Fibroblast of lung (primary cell): ENCODE measurements at regions not wholly inside any gene's neighbourhood (a gene's known extent, or its start where the extent isn't known, plus 50 kb on each side); places are given as distances from the start of the nearest gene placed in this dataset.

ENCODE experiments used
- DNase-seq, 2 donors: peaks; one replicate each; pipeline versions ENCODE4 v3.0.0 to v3.0.0-alpha.2; 2010; ENCODE audit warnings: low read depth in 2 of 2
- H2AFZ ChIP-seq: 2 replicates; pipeline ENCODE4 v1.5.1; 2012; ENCODE audit warnings: low read length, control low read depth, inconsistent platforms
- H3K27ac ChIP-seq: 2 replicates; pipeline ENCODE4 v1.5.1; 2011; ENCODE audit warnings: low read length, control low read depth; ENCODE audit not compliant: insufficient read depth
- H3K27me3 ChIP-seq: 2 replicates; pipeline ENCODE4 v1.5.1; 2011; ENCODE audit warnings: mild to moderate bottlenecking, low read length; ENCODE audit not compliant: control insufficient read depth, insufficient read depth
- H3K36me3 ChIP-seq: 2 replicates; pipeline ENCODE4 v1.5.1; 2011; ENCODE audit warnings: low read length; ENCODE audit not compliant: control insufficient read depth, insufficient read depth
- H3K4me1 ChIP-seq: 2 replicates; pipeline ENCODE4 v1.5.1; 2011; ENCODE audit warnings: low read length; ENCODE audit not compliant: control insufficient read depth, insufficient read depth; ENCODE audit errors: extremely low read depth
- H3K4me2 ChIP-seq: 2 replicates; pipeline ENCODE4 v1.5.1; 2011; ENCODE audit warnings: low read length, control low read depth; ENCODE audit not compliant: insufficient read depth; ENCODE audit errors: extremely low read depth
- H3K4me3 ChIP-seq, 4 experiments: fragments of 200-600 bp in 1 of 4; sonication (generic) in 1 of 4; replicated peaks in 1 of 4; 2 replicates each; pipeline ENCODE4 v1.5.1; 2011 to 2016; ENCODE audit warnings: low read length in 4 of 4, low read depth in 3 of 4, mild to moderate bottlenecking in 3 of 4, control low read depth in 2 of 4, inconsistent platforms in 1 of 4, mixed read lengths in 1 of 4; ENCODE audit not compliant: insufficient read depth in 1 of 4; ENCODE audit errors: control extremely low read depth in 1 of 4
- H3K79me2 ChIP-seq: 2 replicates; pipeline ENCODE4 v1.5.1; 2012; ENCODE audit warnings: mild to moderate bottlenecking, low read length, inconsistent platforms; ENCODE audit not compliant: control insufficient read depth, insufficient read depth
- H3K9ac ChIP-seq: 2 replicates; pipeline ENCODE4 v1.5.1; 2011; ENCODE audit warnings: mild to moderate bottlenecking, low read length, control low read depth; ENCODE audit not compliant: insufficient read depth
- H3K9me3 ChIP-seq: 2 replicates; pipeline ENCODE4 v1.5.1; 2012; ENCODE audit warnings: low read depth, low read length; ENCODE audit not compliant: control insufficient read depth, insufficient read depth
- H4K20me1 ChIP-seq: 2 replicates; pipeline ENCODE4 v1.5.1; 2011; ENCODE audit warnings: low read length; ENCODE audit not compliant: control insufficient read depth, insufficient read depth; ENCODE audit errors: extremely low read depth
- CTCF ChIP-seq, 2 donors: IDR thresholded peaks in 1 of 2; conservative IDR thresholded peaks in 1 of 2; 1 replicate in 1 of 2; 2 replicates in 1 of 2; pipeline ENCODE4 v1.5.1; 2011 to 2012; ENCODE audit warnings: low read length in 2 of 2, control low read depth in 1 of 2, inconsistent platforms in 1 of 2, low read depth in 1 of 2, mild to moderate bottlenecking in 1 of 2
- EZH2 ChIP-seq: IDR thresholded peaks from 2 replicates; pipeline ENCODE4 v1.5.1; 2012; ENCODE audit warnings: low read length, control low read depth, mild to moderate bottlenecking; ENCODE audit errors: missing control alignments

GRCh38 chr3:880371-880770, 212.5 kb upstream of the CNTN6 start:
- Histone ChIP-seq H3K4me3 (no peak overlapping the region), H2AFZ (no peak overlapping the region), H3K4me2 (no peak overlapping the region), H3K79me2 (no peaks in the 10 kb centered on the region), H3K4me1 (no peaks in the 10 kb centered on the region), H3K27me3 (no peaks in the 10 kb centered on the region), H3K36me3 (no peaks in the 10 kb centered on the region), H3K9ac (no peak overlapping the region), H3K27ac (no peak overlapping the region), H4K20me1 (no peaks in the 10 kb centered on the region), H3K9me3 (no peaks in the 10 kb centered on the region)
- DNase-seq, result no peak
- TF ChIP-seq EZH2, result no peak
- no peak for TF ChIP-seq CTCF (conservative IDR thresholded peaks at IDR 0.05 in 1 of 2, IDR thresholded peaks at IDR 0.05 in 1 of 2; ENCODE audit: low read depth in 1 of 2, low read length in 2 of 2)

GRCh38 chr3:882533-882932, 210.3 kb upstream of the CNTN6 start:
- Histone ChIP-seq H2AFZ (no peak overlapping the region), H3K9ac (no peak overlapping the region), H3K9me3 (no peaks in the 10 kb centered on the region), H3K4me1 (no peaks in the 10 kb centered on the region), H3K79me2 (no peaks in the 10 kb centered on the region), H3K27me3 (no peaks in the 10 kb centered on the region), H3K27ac (no peak overlapping the region), H3K4me2 (no peak overlapping the region), H3K36me3 (no peaks in the 10 kb centered on the region), H4K20me1 (no peaks in the 10 kb centered on the region), H3K4me3 (no peak overlapping the region)
- DNase-seq, result peak in 1 of 2 donors; percentile 39
- TF ChIP-seq CTCF (conservative IDR thresholded peaks at IDR 0.05 in 1 of 2, IDR thresholded peaks at IDR 0.05 in 1 of 2; ENCODE audit: low read depth in 1 of 2, low read length in 2 of 2) (no peak), EZH2 (no peak)

- H3K4me2 ChIP-seq, result no peak overlapping the region
- H3K27me3 ChIP-seq, result no peaks in the 10 kb centered on the region
- H3K79me2 ChIP-seq, result no peaks in the 10 kb centered on the region
- peak in 1 of 2 donors; percentile 22 for DNase-seq
- no peak overlapping the region for H3K27ac ChIP-seq
- no peak overlapping the region for H3K4me3 ChIP-seq
- H3K4me1 ChIP-seq, result no peaks in the 10 kb centered on the region
- TF ChIP-seq EZH2 (no peak), CTCF (conservative IDR thresholded peaks at IDR 0.05 in 1 of 2, IDR thresholded peaks at IDR 0.05 in 1 of 2; ENCODE audit: low read depth in 1 of 2, low read length in 2 of 2) (peak in 1 of 2 donors; percentile 44)
- no peaks in the 10 kb centered on the region for H3K36me3 ChIP-seq
- H3K9me3 ChIP-seq, result no peaks in the 10 kb centered on the region
- no peak overlapping the region for H2AFZ ChIP-seq
- no peaks in the 10 kb centered on the region for H4K20me1 ChIP-seq
- no peak overlapping the region for H3K9ac ChIP-seq
Observed at GRCh38 chr3:901953-902778, 190.7 kb upstream of the CNTN6 start.
